NT2/D1 (cell line): ENCODE measurements at regions not wholly inside any gene's neighbourhood (a gene's known extent, or its start where the extent isn't known, plus 50 kb on each side); places are given as distances from the start of the nearest gene placed in this dataset.

Experiments
- SUZ12 ChIP-seq: IDR thresholded peaks from 2 replicates; pipeline ENCODE4 v1.6.1; 2011; ENCODE audit not compliant: insufficient read length, insufficient read depth; ENCODE audit errors: extremely low read depth
- ZNF274 ChIP-seq: IDR thresholded peaks from 2 replicates; pipeline ENCODE4 v1.6.1; 2011; ENCODE audit warnings: mild to moderate bottlenecking, low read depth, low read length

- TF ChIP-seq ZNF274 (no peak), SUZ12 (no peak)
Measured at GRCh38 chr5:124332273-124332672, 414.2 kb downstream of the ZNF608 start.
